GM03348 (cell line): ENCODE measurements at regions not wholly inside any gene's neighbourhood (a gene's known extent, or its start where the extent isn't known, plus 50 kb on each side); places are given as distances from the start of the nearest gene placed in this dataset.
A peak's percentile ranks its signal among the peaks of the same experiment; 100 is the strongest.
"Not testable (repeated sequence)": the region's sequence is repeated elsewhere in the genome, so short reads cannot be mapped to it uniquely, and the experiment has no call there.

ENCODE experiments used
- DNase-seq: peaks from one replicate; pipeline ENCODE4 v3.0.0; 2012; ENCODE audit warnings: low spot score

GRCh38 chr5:92320446-92320845 lies 937.3 kb upstream of the ARRDC3 start:
- DNase-seq: no peak

GRCh38 chr5:92313385-92313784 lies 930.3 kb upstream of the ARRDC3 start:
- no peak for DNase-seq

GRCh38 chr5:92309336-92309991 lies 926.3 kb upstream of the ARRDC3 start:
- DNase-seq: peak; percentile 37

- no peak for DNase-seq
These were observed 925.6 kb upstream of the ARRDC3 start for GRCh38 chr5:92308679-92309078.

- not testable (repeated sequence) for DNase-seq
These were observed 919.2 kb upstream of the ARRDC3 start for GRCh38 chr5:92302356-92302755.

GRCh38 chr5:92283521-92283920 lies 900.4 kb upstream of the ARRDC3 start:
- DNase-seq: no peak

- DNase-seq: not testable (repeated sequence)
These were observed 888.6 kb upstream of the ARRDC3 start for GRCh38 chr5:92271750-92272149.

- DNase-seq: no peak
These were observed 885.2 kb upstream of the ARRDC3 start for GRCh38 chr5:92268343-92268742.

GRCh38 chr5:92267830-92268229 lies 884.7 kb upstream of the ARRDC3 start:
- DNase-seq: no peak

- DNase-seq: no peak
These were observed 882.7 kb upstream of the ARRDC3 start for GRCh38 chr5:92265804-92266203.

- DNase-seq: not testable (repeated sequence)
These were observed 872.5 kb upstream of the ARRDC3 start for GRCh38 chr5:92255605-92256004.

GRCh38 chr5:92248518-92248917 lies 865.4 kb upstream of the ARRDC3 start:
- DNase-seq: no peak

GRCh38 chr5:92242170-92242569 lies 859.1 kb upstream of the ARRDC3 start:
- DNase-seq: no peak

- DNase-seq: no peak
These were observed 854.8 kb upstream of the ARRDC3 start for GRCh38 chr5:92237896-92238295.

- no peak for DNase-seq
These were observed 839.3 kb upstream of the ARRDC3 start for GRCh38 chr5:92222449-92222848.

GRCh38 chr5:92216852-92217251 lies 833.7 kb upstream of the ARRDC3 start:
- not testable (repeated sequence) for DNase-seq

GRCh38 chr5:92215116-92215515 lies 832.0 kb upstream of the ARRDC3 start:
- no peak for DNase-seq

- DNase-seq: no peak
These were observed 825.1 kb upstream of the ARRDC3 start for GRCh38 chr5:92208265-92208664.

GRCh38 chr5:92207151-92207550 lies 824.0 kb upstream of the ARRDC3 start:
- DNase-seq: no peak

GRCh38 chr5:92206681-92207080 lies 823.6 kb upstream of the ARRDC3 start:
- DNase-seq: no peak

GRCh38 chr5:92199035-92199434 lies 815.9 kb upstream of the ARRDC3 start:
- not testable (repeated sequence) for DNase-seq

GRCh38 chr5:92181656-92182055 lies 798.5 kb upstream of the ARRDC3 start:
- DNase-seq: no peak

GRCh38 chr5:92180391-92180790 lies 797.3 kb upstream of the ARRDC3 start:
- DNase-seq: no peak

GRCh38 chr5:92179651-92180050 lies 796.5 kb upstream of the ARRDC3 start:
- DNase-seq: no peak
